ENCODE measurements at regions not wholly inside any gene's neighbourhood (a gene's known extent, or its start where the extent isn't known, plus 50 kb on each side); places are given as distances from the start of the nearest gene placed in this dataset.

GRCh38 chr3:70519026-70519425 lies 206.6 kb upstream of the MDFIC2 start:
- TF ChIP-seq USF2 (IDR thresholded peaks at IDR 0.05): no peak
- no peak for TF ChIP-seq ELK1 (IDR thresholded peaks at IDR 0.05; ENCODE audit: low read depth, low read length)
- TF ChIP-seq, protein P1, sequence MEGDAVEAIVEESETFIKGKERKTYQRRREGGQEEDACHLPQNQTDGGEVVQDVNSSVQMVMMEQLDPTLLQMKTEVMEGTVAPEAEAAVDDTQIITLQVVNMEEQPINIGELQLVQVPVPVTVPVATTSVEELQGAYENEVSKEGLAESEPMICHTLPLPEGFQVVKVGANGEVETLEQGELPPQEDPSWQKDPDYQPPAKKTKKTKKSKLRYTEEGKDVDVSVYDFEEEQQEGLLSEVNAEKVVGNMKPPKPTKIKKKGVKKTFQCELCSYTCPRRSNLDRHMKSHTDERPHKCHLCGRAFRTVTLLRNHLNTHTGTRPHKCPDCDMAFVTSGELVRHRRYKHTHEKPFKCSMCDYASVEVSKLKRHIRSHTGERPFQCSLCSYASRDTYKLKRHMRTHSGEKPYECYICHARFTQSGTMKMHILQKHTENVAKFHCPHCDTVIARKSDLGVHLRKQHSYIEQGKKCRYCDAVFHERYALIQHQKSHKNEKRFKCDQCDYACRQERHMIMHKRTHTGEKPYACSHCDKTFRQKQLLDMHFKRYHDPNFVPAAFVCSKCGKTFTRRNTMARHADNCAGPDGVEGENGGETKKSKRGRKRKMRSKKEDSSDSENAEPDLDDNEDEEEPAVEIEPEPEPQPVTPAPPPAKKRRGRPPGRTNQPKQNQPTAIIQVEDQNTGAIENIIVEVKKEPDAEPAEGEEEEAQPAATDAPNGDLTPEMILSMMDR (IDR thresholded peaks at IDR 0.05): no peak
- no peak for TF ChIP-seq MAZ (IDR thresholded peaks at IDR 0.05; ENCODE audit: borderline replicate concordance, low read depth, low read length)
- no peak for TF ChIP-seq POLR2A (IDR thresholded peaks at IDR 0.05; ENCODE audit: low read length)
- TF ChIP-seq CEBPB (IDR thresholded peaks at IDR 0.05): no peak

Measured in A549 (cell line).